ENCODE measurements at regions not wholly inside any gene's neighbourhood (a gene's known extent, or its start where the extent isn't known, plus 50 kb on each side); places are given as distances from the start of the nearest gene placed in this dataset.

- DNase-seq (ENCODE audit: low spot score in 2 of 2, unreplicated experiment in 2 of 2), result no peak
- peaks cover 45% of the 10 kb centered on the region for H3K9me3 Mint-ChIP-seq
- no peaks in the 10 kb centered on the region for H3K27me3 Mint-ChIP-seq (ENCODE audit: low read depth)
- H3K4me3 Mint-ChIP-seq, result no peak overlapping the region
- no peaks in the 10 kb centered on the region for H3K4me1 Mint-ChIP-seq
- TF ChIP-seq CTCF (IDR thresholded peaks at IDR 0.05; ENCODE audit: unreplicated experiment), result no peak
- H3K36me3 Mint-ChIP-seq, result no peaks in the 10 kb centered on the region
- H3K27ac Mint-ChIP-seq, result no peak overlapping the region
These were observed 49.9 kb upstream of the CASK start for GRCh38 chrX:41973208-41973607.

All from mesothelial cell of epicardium (in vitro differentiated cells).